ENCODE measurements at regions not wholly inside any gene's neighbourhood (a gene's known extent, or its start where the extent isn't known, plus 50 kb on each side); places are given as distances from the start of the nearest gene placed in this dataset.

- ChIA-PET POLR2A (no interaction called here), CTCF (ENCODE audit: low intra/inter-chr PET ratio) (no interaction called here)
- no peaks in the 10 kb centered on the region for H3K9me1 ChIP-seq (ENCODE audit: control insufficient read depth, insufficient read depth, low read length)
- no peak overlapping the region for H3K27ac ChIP-seq (ENCODE audit: extremely low read depth, low read depth, low read length)
- no peak overlapping the region for H3K9ac ChIP-seq (ENCODE audit: insufficient read depth in 1 of 2, low read depth in 2 of 2, low read length in 2 of 2)
- H3K36me3 ChIP-seq (ENCODE audit: control insufficient read depth, insufficient read depth, low read length) = no peaks in the 10 kb centered on the region
- ATAC-seq (no peak), FAIRE-seq (no peak), DNase-seq (ENCODE audit: extremely low read depth in 1 of 4, low spot score in 3 of 4) (no peak)
- no peaks in the 10 kb centered on the region for H3K27me3 ChIP-seq (ENCODE audit: control insufficient read depth in 2 of 2, insufficient read depth in 2 of 2, low read length in 2 of 2)
- H3K4me2 ChIP-seq (ENCODE audit: insufficient read depth, low read length) = no peak overlapping the region
- intact Hi-C loops (cut with micrococcal nuclease) (no loop called here), in situ Hi-C loops (cut with MboI) (no loop called here)
- no peaks in the 10 kb centered on the region for H3K9me3 ChIP-seq (replicated peaks; ENCODE audit: control insufficient read depth, insufficient read depth, low read depth, low read length)
- WGBS (ENCODE audit: insufficient coverage, low coverage, missing lambda C conversion rate) = 2% methylated on average over 3 of the region's 3 CpGs
- no TSS peak for BruUV-seq (replicated peaks)
- no peak overlapping the region for H2AFZ ChIP-seq (ENCODE audit: low read depth, low read length)
- H3K79me2 ChIP-seq (ENCODE audit: control insufficient read depth, insufficient read depth, low read length) = no peaks in the 10 kb centered on the region
- no peaks in the 10 kb centered on the region for H3K4me1 ChIP-seq (replicated peaks in 1 of 2; ENCODE audit: control insufficient read depth in 2 of 2, insufficient read depth in 2 of 2, low read length in 2 of 2)
- no peak for TF ChIP-seq ZNF668 (CRISPR knock-in tag; IDR thresholded peaks at IDR 0.05)
- no peak for TF ChIP-seq ELK3 (CRISPR knock-in tag; IDR thresholded peaks at IDR 0.05)
- TF ChIP-seq OTX1 (CRISPR knock-in tag; IDR thresholded peaks at IDR 0.05) = no peak
- TF ChIP-seq ESRRB (CRISPR knock-in tag; IDR thresholded peaks at IDR 0.05; ENCODE audit: borderline replicate concordance) = no peak
- TF ChIP-seq RFX7 (CRISPR knock-in tag; IDR thresholded peaks at IDR 0.05) = no peak
- no peak for TF ChIP-seq CEBPB (tag; IDR thresholded peaks at IDR 0.05)
- TF ChIP-seq CREB1 (IDR thresholded peaks at IDR 0.05) = no peak
- TF ChIP-seq CREB1 (CRISPR knock-in tag; IDR thresholded peaks at IDR 0.05) = no peak
- TF ChIP-seq NFYB (IDR thresholded peaks at IDR 0.05; ENCODE audit: extremely low read depth, insufficient read length) = no peak
- TF ChIP-seq ZNF384 (IDR thresholded peaks at IDR 0.05; ENCODE audit: low read depth, low read length) = no peak
- TF ChIP-seq ZNF639 (CRISPR knock-in tag; conservative IDR thresholded peaks at IDR 0.05 in 1 of 2, IDR thresholded peaks at IDR 0.05 in 1 of 2) = no peak
- no peaks in the 10 kb centered on the region for H4K20me1 ChIP-seq (replicated peaks; ENCODE audit: control insufficient read depth, insufficient read depth, low read length)
- no peak overlapping the region for H3K4me3 ChIP-seq
Observed at GRCh38 chr15:96792216-96792615, 461.7 kb downstream of the NR2F2 start.

All from K562 (cell line).